Neutrophil (primary cell): ENCODE measurements at regions not wholly inside any gene's neighbourhood (a gene's known extent, or its start where the extent isn't known, plus 50 kb on each side); places are given as distances from the start of the nearest gene placed in this dataset.

Experiments used
- H3K27ac ChIP-seq: fragments of 200-600 bp; sonication (generic); 2 replicates; pipeline ENCODE4 v1.5.1; 2016; ENCODE audit warnings: mild to moderate bottlenecking, moderate library complexity
- H3K27me3 ChIP-seq: fragments of 200-600 bp; sonication (generic); 2 replicates; pipeline ENCODE4 v1.6.0; 2016; ENCODE audit warnings: mild to moderate bottlenecking
- H3K36me3 ChIP-seq: fragments of 200-600 bp; sonication (generic); 2 replicates; pipeline ENCODE4 v1.5.1; 2017
- H3K4me1 ChIP-seq, 2 experiments: fragments of 200-600 bp in 1 of 2; sonication (generic) in 1 of 2; 1 replicate in 1 of 2; 2 replicates in 1 of 2; pipeline versions ENCODE4 v1.5.1 to v1.6.1; 2013 to 2016; ENCODE audit warnings: low read depth in 1 of 2, low read length in 1 of 2, mild to moderate bottlenecking in 1 of 2, moderate library complexity in 1 of 2; ENCODE audit not compliant: control insufficient read depth in 1 of 2, insufficient read depth in 1 of 2
- H3K4me3 ChIP-seq, 2 experiments: fragments of 200-600 bp in 1 of 2; sonication (generic) in 1 of 2; 1 replicate in 1 of 2; 2 replicates in 1 of 2; pipeline ENCODE4 v1.5.1; 2013 to 2016; ENCODE audit warnings: low read depth in 1 of 2, low read length in 1 of 2, mild to moderate bottlenecking in 1 of 2, moderate library complexity in 1 of 2
- H3K9me3 ChIP-seq: fragments of 200-600 bp; sonication (generic); 2 replicates; pipeline ENCODE4 v1.5.1; 2016
- CTCF ChIP-seq: fragments of 200-600 bp; sonication (generic); IDR thresholded peaks from 2 replicates; pipeline ENCODE4 v1.5.1; 2016; ENCODE audit warnings: antibody characterized with exemption

GRCh38 chr10:29104661-29105399 is 184.0 kb upstream of the LYZL1 start:
- Histone ChIP-seq H3K27ac (no peak overlapping the region), H3K4me1 (no peaks in the 10 kb centered on the region), H3K9me3 (no peaks in the 10 kb centered on the region), H3K4me3 (no peak overlapping the region), H3K36me3 (no peaks in the 10 kb centered on the region), H3K27me3 (peaks cover 42% of the 10 kb centered on the region)
- no peak for TF ChIP-seq CTCF

DNA sequence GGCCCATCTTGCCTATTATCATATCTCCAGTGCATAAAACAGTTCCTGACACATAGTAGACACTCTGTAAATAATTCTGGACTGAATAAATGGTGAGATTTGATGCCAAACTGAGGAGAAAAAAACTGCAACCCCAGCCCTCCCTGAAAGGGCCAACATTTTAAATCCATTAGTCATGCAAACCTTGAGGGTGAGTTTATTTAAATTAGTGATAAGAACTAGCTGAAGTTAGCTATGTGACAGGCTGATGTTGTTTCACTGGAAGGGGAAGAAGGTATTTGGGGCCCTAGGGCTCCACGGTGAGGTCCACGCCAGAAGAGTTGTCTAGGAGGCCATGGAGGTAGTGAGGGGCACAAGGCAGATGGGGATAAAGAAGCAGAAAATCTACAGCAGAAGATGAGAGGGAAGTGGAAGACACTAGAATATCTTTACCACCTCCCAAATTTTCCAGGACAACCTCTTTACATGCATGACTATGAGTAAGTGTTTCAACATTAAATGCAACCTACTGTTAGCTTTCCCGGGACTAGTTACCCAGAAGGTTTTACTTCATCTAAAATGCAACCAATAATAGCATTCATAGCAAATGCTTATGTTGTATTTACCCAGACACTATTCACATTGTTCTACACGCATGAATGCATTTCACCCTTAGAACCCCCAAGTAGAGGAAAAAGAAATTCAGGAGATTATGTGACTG is 183.2 kb upstream of the LYZL1 start:
- H3K36me3 ChIP-seq: no peaks in the 10 kb centered on the region
- H3K27ac ChIP-seq: no peak overlapping the region
- no peak for TF ChIP-seq CTCF
- H3K4me3 ChIP-seq: no peak overlapping the region
- H3K4me1 ChIP-seq: no peaks in the 10 kb centered on the region
- peaks cover 33% of the 10 kb centered on the region for H3K27me3 ChIP-seq
- no peaks in the 10 kb centered on the region for H3K9me3 ChIP-seq

GRCh38 chr10:29106287-29106686 is 182.6 kb upstream of the LYZL1 start:
- Histone ChIP-seq H3K36me3 (no peaks in the 10 kb centered on the region), H3K27ac (no peak overlapping the region), H3K4me1 (no peaks in the 10 kb centered on the region), H3K27me3 (peaks cover 28% of the 10 kb centered on the region), H3K9me3 (no peaks in the 10 kb centered on the region), H3K4me3 (no peak overlapping the region)
- no peak for TF ChIP-seq CTCF

GRCh38 chr10:29107866-29108498 is 180.9 kb upstream of the LYZL1 start:
- TF ChIP-seq CTCF: no peak
- Histone ChIP-seq H3K27me3 (peaks cover 12% of the 10 kb centered on the region), H3K9me3 (no peaks in the 10 kb centered on the region), H3K4me1 (no peaks in the 10 kb centered on the region), H3K36me3 (no peaks in the 10 kb centered on the region), H3K27ac (no peak overlapping the region), H3K4me3 (no peak overlapping the region)

DNA sequence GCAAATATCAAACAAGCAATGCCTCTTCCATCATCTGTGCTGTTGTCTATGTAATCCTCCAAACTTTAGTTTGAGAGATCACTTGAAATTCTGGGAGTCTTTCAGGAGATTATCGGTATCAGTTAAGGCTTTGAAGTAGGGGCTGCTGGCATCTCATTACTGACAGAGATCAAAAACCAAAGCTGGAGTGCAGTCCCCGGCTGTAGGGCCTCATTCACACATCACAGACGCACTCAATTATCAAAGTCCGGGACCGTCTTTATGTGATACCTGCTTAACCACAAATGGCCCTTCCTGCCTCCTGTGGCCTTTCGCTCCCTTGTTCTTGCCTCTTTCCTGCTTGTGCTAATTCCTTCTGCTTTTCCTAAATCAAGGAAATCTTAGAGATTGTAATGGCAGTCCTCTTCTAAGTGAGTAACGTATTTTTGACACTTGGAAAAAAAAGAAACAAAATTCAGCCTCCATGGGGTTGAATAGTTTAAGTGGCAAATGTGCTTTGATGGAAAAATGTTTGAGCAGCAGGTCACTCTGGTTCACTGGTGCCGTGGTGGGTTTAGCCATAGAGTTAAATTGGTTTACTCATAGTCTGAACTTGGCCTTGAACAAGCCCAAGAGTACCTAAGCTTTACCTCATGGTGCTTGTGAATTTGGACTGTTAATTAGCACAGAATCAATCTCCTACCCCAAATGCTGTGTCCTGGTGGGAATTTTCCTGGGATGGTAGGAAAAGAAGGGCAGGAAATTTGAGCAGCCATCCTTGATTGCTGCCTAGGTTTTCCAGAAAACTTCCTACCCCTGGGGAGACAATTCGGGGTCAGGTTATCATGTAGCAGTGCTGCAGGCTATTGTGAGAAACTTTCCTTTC is 178.9 kb upstream of the LYZL1 start:
- H3K4me1 ChIP-seq: no peaks in the 10 kb centered on the region
- H3K27ac ChIP-seq: no peak overlapping the region
- no peak overlapping the region for H3K4me3 ChIP-seq
- H3K36me3 ChIP-seq: no peaks in the 10 kb centered on the region
- no peaks in the 10 kb centered on the region for H3K9me3 ChIP-seq
- peaks cover 11% of the 10 kb centered on the region for H3K27me3 ChIP-seq
- TF ChIP-seq CTCF: no peak
